ENCODE measurements at regions not wholly inside any gene's neighbourhood (a gene's known extent, or its start where the extent isn't known, plus 50 kb on each side); places are given as distances from the start of the nearest gene placed in this dataset.

DNA sequence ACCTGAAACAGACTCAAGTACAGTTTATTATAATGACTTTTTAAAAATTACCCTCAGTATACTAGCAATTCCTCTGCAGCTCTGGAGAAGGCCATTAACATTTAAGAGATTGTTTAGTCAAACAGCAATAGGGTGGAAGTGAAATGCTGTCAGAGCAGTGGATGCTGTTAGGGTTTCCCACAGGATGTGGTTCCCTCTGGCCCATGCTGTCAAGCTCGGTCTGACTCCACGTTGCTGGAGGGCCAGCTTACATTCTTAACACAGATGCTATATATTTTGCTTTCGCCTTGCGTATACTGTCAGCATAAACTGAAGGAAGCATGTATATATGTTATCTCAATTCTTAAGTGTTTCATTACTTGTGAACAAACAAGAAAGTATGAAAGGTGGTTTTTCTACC lies 231.1 kb upstream of the COL8A1 start:
- ChIA-PET POLR2A (no interaction called here), CTCF (interaction anchor here (0.7 to 0.8 kb wide), 3 partner anchors 9 to 384 kb away, joined by 3 to 7 read pairs (median 5); no protein-coding TSS in a partner anchor)
- no peak for DNase-seq (ENCODE audit: unreplicated experiment)
- Mint-ChIP-seq H3K36me3 (ENCODE audit: insufficient read depth, unreplicated experiment) (no peaks in the 10 kb centered on the region), H3K4me3 (ENCODE audit: unreplicated experiment) (no peak overlapping the region), H3K4me1 (ENCODE audit: insufficient read depth, unreplicated experiment) (no peaks in the 10 kb centered on the region), H3K27me3 (ENCODE audit: insufficient read depth, unreplicated experiment) (no peaks in the 10 kb centered on the region), H3K9me3 (ENCODE audit: unreplicated experiment) (peaks cover 8% of the 10 kb centered on the region), H3K27ac (ENCODE audit: low read depth, unreplicated experiment) (no peak overlapping the region)
- TF ChIP-seq, protein P1, sequence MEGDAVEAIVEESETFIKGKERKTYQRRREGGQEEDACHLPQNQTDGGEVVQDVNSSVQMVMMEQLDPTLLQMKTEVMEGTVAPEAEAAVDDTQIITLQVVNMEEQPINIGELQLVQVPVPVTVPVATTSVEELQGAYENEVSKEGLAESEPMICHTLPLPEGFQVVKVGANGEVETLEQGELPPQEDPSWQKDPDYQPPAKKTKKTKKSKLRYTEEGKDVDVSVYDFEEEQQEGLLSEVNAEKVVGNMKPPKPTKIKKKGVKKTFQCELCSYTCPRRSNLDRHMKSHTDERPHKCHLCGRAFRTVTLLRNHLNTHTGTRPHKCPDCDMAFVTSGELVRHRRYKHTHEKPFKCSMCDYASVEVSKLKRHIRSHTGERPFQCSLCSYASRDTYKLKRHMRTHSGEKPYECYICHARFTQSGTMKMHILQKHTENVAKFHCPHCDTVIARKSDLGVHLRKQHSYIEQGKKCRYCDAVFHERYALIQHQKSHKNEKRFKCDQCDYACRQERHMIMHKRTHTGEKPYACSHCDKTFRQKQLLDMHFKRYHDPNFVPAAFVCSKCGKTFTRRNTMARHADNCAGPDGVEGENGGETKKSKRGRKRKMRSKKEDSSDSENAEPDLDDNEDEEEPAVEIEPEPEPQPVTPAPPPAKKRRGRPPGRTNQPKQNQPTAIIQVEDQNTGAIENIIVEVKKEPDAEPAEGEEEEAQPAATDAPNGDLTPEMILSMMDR (IDR thresholded peaks at IDR 0.05; ENCODE audit: unreplicated experiment), result no peak
- intact Hi-C loops (cut with micrococcal nuclease), result no loop called here
- no TSS peak for BruUV-seq (replicated peaks)

DNA sequence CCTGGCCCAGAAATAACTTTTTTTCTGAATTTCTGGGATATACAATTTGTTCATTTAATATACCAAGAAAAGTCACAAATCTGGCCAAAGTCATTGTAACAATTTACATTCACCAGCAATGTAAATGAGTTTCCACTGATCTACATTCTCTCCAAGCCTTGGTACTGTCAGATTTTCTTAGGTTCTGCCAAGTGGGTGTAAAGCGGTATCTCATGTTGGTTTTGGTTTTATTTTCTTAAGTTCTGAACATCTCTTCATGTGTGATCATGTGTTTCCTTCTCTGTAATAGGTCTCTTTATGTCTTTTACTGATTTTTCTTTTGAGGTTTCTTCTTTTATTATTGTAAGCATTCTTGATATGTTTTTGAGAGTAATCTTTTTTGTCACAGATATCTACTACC lies 235.6 kb upstream of the COL8A1 start:
- Mint-ChIP-seq H3K4me1 (ENCODE audit: insufficient read depth, unreplicated experiment) (peaks cover 5% of the 10 kb centered on the region), H3K27ac (ENCODE audit: low read depth, unreplicated experiment) (no peak overlapping the region), H3K4me3 (ENCODE audit: unreplicated experiment) (no peak overlapping the region), H3K9me3 (ENCODE audit: unreplicated experiment) (peaks cover 10% of the 10 kb centered on the region), H3K27me3 (ENCODE audit: insufficient read depth, unreplicated experiment) (no peaks in the 10 kb centered on the region), H3K36me3 (ENCODE audit: insufficient read depth, unreplicated experiment) (no peaks in the 10 kb centered on the region)
- intact Hi-C loops (cut with micrococcal nuclease), result no loop called here
- ChIA-PET POLR2A (no interaction called here), CTCF (no interaction called here)
- BruUV-seq (replicated peaks), result no TSS peak
- no peak for DNase-seq (ENCODE audit: unreplicated experiment)
- TF ChIP-seq, protein P1 (IDR thresholded peaks at IDR 0.05; ENCODE audit: unreplicated experiment), result no peak

DNA sequence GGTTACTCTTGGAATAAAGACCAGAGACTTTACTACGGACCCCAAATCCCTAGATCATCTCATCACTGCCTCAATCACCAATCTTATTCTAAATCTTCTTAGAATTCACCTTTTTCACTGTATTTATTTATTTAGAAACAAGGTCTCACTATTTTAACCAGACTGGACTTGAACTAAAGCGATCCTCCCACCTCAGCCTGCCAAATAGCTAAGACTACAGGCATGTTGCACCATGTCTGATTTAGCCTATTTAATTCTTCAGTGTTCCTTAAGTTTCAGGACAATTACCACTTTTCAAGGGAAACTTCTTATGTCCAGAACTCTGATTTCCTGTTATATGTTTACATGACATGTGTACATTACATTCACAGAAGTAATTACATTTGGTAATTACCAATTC lies 238.0 kb upstream of the COL8A1 start:
- Mint-ChIP-seq H3K27ac (ENCODE audit: low read depth, unreplicated experiment) (peak overlapping the region; percentile 14), H3K36me3 (ENCODE audit: insufficient read depth, unreplicated experiment) (no peaks in the 10 kb centered on the region), H3K4me1 (ENCODE audit: insufficient read depth, unreplicated experiment) (peaks cover 10% of the 10 kb centered on the region), H3K4me3 (ENCODE audit: unreplicated experiment) (no peak overlapping the region), H3K9me3 (ENCODE audit: unreplicated experiment) (peaks cover 16% of the 10 kb centered on the region), H3K27me3 (ENCODE audit: insufficient read depth, unreplicated experiment) (no peaks in the 10 kb centered on the region)
- intact Hi-C loops (cut with micrococcal nuclease), result no loop called here
- no peak for DNase-seq (ENCODE audit: unreplicated experiment)
- CTCF ChIA-PET, result interaction anchor here (1.0 kb wide), 1 partner anchor 9 kb away, joined by 3 read pairs; no protein-coding TSS in a partner anchor
- TF ChIP-seq, protein P1 (IDR thresholded peaks at IDR 0.05; ENCODE audit: unreplicated experiment), result no peak
- no TSS peak for BruUV-seq (replicated peaks)
- POLR2A ChIA-PET, result no interaction called here

DNA sequence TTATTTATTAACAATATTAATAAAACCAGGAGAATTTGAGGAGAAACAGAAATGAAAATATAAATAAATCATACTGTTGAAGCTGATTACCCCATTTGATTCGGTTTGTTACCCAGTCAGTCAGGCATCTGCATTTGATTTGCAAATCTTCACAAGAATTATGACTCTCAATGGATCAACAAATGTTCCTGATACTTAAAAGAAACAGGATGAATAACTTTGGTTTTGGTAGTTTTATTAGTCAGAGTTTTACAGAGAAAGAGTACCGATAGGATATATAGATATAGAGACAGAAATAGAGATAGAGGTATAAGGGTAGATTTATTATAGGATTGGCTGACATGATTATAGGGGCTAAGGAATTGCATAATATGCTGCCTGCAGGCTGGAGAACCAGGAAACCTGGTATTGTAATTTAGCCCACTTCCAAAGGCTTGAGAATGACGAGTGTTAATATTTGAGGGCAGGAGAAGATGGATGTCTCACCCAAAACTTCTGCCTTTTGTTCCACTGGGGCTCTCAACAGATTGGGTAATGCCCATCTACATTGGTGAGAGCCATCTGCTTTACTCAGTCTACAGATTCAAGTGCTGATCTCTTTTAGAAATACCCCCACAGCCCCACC lies 241.6 kb upstream of the COL8A1 start:
- CTCF ChIA-PET, result interaction anchor here (0.5 to 0.7 kb wide), 3 partner anchors 22 to 151 kb away, joined by 3 read pairs; no protein-coding TSS in a partner anchor
- H3K27ac Mint-ChIP-seq (ENCODE audit: low read depth, unreplicated experiment), result peak overlapping the region; percentile 87
- peaks cover 24% of the 10 kb centered on the region for H3K4me1 Mint-ChIP-seq (ENCODE audit: insufficient read depth, unreplicated experiment)
- no peaks in the 10 kb centered on the region for H3K36me3 Mint-ChIP-seq (ENCODE audit: insufficient read depth, unreplicated experiment)
- peaks cover 16% of the 10 kb centered on the region for H3K9me3 Mint-ChIP-seq (ENCODE audit: unreplicated experiment)
- POLR2A ChIA-PET, result interaction anchor here (0.9 to 1.2 kb wide), 2 partner anchors 104 to 147 kb away, joined by 3 to 4 read pairs; no protein-coding TSS in a partner anchor
- intact Hi-C loops (cut with micrococcal nuclease), result no loop called here
- DNase-seq (ENCODE audit: unreplicated experiment), result no peak
- TF ChIP-seq, protein P1 (IDR thresholded peaks at IDR 0.05; ENCODE audit: unreplicated experiment), result no peak
- H3K4me3 Mint-ChIP-seq (ENCODE audit: unreplicated experiment), result no peak overlapping the region
- no peaks in the 10 kb centered on the region for H3K27me3 Mint-ChIP-seq (ENCODE audit: insufficient read depth, unreplicated experiment)
- BruUV-seq (replicated peaks), result no TSS peak

Data from MCF 10A (cell line).